SK-N-MC (cell line): ENCODE measurements at regions not wholly inside any gene's neighbourhood (a gene's known extent, or its start where the extent isn't known, plus 50 kb on each side); places are given as distances from the start of the nearest gene placed in this dataset.

Source experiments
- EZH2 ChIP-seq: fragments of 200-600 bp; sonication (generic); IDR thresholded peaks from one replicate; pipeline ENCODE4 v1.6.1; 2017; ENCODE audit warnings: antibody characterized with exemption
- FOXP2 ChIP-seq: optimal IDR thresholded peaks from 2 replicates; pipeline ENCODE3; 2011; ENCODE audit warnings: mild to moderate bottlenecking, moderate library complexity; ENCODE audit not compliant: insufficient read depth; ENCODE audit errors: extremely low read length, control extremely low read depth
- POLR2AphosphoS5 ChIP-seq: IDR thresholded peaks from 2 replicates; pipeline ENCODE4 v1.6.1; 2012; ENCODE audit warnings: mild to moderate bottlenecking, low read depth, low read length, borderline replicate concordance

DNA sequence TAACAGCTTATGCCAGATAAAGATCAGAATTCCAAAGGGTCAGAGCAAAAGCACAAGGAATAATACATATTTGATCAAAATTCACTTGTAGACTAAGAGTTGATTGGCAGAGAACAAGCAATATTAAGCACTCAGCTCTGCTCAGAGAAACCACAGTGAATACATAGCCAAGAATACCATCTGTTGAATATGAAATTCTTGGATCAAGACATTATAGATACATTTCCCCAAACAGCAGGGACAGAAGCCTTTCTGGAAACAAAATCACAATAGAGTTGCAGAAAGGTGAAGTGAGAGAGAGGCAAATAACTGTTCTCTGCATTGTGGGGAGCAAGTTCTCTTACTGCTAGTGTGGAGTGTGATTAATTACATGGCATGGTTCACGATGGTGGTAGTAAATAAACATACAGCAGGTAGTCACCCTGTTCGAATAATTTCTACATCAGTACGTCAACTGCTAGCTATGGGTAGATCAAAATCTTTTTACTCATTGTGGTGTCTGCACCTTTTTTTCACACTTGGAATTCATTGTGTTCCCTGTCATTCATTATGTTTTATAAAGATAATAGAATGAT, 366.7 kb downstream of the PCDH7 start:
- TF ChIP-seq EZH2 = no peak
- no peak for TF ChIP-seq POLR2AphosphoS5
- TF ChIP-seq FOXP2 = no peak
